Ammon's horn (tissue), 1 donor: ENCODE measurements at regions not wholly inside any gene's neighbourhood (a gene's known extent, or its start where the extent isn't known, plus 50 kb on each side); places are given as distances from the start of the nearest gene placed in this dataset.
"Not testable (repeated sequence)": the region's sequence is repeated elsewhere in the genome, so short reads cannot be mapped to it uniquely, and the experiment has no call there.

ENCODE experiments used
- DNase-seq: peaks from one replicate; pipeline ENCODE4 v3.0.0-alpha.2; 2016; ENCODE audit warnings: low spot score

DNA sequence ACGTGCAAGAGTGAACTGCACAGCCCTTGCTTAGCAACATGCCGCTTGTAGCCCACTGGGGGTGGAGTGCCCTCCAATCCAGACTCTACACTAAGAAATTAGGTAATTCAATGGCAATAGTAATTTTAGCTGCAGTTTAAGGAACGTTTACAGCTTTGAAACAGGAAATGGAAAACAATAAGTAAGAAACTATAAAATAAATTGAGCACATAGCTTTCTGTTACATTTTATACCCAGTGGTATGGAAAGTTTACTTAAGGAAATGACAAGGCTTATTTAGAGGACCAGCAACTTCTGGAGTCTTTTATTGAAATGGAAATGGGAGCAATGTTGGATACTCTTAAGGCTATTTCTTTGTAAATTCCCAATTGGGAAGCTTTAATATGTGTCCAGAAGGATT lies 373.2 kb downstream of the KCNRG start:
- DNase-seq = no peak

DNA sequence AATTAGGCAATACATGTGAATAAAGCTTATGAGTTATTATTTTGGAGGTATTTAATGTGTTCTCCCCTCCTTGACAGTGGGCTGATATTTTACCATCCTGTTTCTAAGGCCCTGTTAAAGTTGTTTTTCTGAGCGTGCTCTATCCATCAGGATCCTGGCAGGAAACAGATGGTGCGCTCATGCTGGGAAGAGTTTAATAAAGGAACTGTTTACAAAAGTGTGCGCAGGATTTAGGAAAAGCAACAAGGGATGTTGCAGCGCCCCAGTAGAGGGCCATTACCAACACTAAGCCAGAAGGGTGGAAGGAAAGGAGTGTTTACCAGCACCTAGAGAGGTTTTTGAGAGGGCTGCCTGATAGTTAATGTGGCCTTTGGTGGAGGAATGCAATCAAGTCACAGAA lies 374.5 kb downstream of the KCNRG start:
- DNase-seq = peak; percentile 18

DNA sequence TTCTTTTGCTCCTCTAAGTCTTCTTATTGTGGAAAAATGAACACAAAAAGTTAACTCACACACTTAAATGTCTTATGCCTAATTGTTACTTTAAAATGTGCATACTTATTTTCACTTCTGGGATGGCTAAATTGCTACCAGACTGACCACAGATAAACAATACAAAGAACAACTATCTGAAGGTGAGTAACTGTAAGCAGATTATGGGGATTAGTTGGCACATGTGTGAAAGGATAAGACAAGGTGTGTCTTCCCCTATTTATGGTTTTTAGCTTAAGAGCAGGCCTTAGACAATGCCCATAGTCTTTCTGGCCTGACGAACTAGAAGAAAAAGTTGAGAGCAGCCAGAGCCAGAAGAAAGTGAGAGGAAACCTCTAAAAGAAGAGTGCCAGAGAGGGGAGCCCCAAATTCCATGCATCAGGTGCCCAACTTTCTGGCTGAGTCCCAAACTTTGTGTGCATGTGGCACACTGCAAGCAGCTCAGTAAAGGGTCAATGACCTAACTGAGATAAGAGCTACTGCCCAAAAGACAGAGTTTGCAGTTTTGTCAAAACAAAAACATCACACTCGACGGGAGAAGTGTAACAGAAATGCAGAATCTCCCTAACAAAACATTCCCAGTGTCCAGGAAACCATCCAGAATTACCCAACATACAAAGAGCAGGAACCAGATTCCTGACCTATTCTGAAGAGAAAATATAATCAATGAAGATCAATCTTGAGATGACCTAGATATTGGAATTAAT lies 375.4 kb downstream of the KCNRG start:
- DNase-seq = no peak

GRCh38 chr13:50392977-50393376 lies 377.7 kb downstream of the KCNRG start:
- no peak for DNase-seq

DNA sequence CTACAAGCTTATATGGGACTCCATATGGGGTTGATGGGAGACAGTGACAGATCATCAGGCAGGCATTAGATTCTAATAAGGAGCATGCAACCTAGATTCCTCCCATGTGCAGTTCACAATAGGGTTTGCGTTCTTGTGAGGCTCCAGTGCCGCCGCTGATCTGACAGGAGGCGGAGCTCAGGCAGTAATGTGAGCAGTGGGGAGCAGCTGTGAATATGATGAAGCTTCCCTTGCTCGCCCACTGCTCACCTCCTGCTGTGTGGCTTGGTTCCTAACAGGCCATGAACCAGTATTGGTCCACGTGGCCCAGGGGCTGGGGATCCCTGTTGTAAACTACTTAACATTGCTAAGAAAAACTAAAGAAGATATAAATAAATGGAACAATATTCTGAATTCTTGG lies 378.4 kb downstream of the KCNRG start:
- DNase-seq = peak; percentile 54

- DNase-seq = no peak
Measured at GRCh38 chr13:50396001-50396400, 380.8 kb downstream of the KCNRG start.

DNA sequence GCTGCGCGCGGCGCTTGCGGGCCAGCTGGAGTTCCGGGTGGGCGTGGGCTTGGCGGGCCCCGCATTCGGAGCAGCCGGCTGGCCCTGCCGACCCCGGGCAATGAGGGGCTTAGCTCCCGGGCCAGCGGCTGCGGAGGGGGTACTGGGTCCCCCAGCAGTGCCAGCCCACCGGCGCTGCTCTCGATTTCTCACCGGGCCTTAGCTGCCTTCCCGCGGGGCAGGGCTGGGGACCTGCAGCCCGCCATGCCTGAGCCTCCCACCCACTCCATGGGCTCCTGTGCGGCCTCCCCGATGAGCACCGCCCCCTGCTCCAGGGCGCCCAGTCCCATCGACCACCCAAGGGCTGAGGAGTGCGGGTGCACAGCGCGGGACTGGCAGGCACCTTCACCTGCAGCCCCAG lies 381.4 kb downstream of the KCNRG start:
- DNase-seq = not testable (repeated sequence)

DNA sequence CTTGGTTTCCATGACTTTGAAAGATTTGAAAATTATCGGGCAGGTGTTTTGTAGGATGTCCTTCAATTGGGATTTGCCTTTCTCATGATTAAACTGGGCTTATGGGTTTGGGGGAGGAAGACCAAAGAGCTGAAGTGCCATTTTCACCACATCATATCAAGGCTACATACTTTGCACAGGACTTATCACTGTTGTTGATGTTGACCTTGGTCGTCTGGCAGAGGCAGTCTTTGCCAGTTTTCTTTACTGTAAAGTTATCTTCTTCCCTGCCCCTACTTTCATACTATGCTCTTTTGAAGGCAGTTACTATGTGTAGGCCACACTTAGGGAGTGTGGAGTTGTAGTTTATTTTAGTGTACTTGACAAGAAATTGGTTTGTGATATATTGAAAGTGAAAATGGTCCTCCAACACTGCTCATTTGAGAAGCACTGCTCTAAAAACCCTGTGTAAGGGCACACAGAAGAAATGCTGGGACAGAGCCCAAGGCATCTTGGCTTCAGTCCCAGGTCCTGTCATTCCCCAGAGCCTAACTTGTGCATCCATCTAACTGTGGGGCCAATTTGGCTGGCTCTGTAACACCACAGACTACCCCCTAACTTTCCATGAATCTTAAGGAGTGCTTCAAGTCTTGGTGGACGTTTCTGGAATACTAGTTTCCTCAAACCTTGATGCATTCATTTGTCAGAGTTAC lies 384.9 kb downstream of the KCNRG start:
- DNase-seq = peak; percentile 88

GRCh38 chr13:50401049-50401505 lies 385.8 kb downstream of the KCNRG start:
- DNase-seq = peak; percentile 94

GRCh38 chr13:50401721-50402465 lies 386.6 kb downstream of the KCNRG start:
- DNase-seq = no peak

- DNase-seq = no peak
Measured at GRCh38 chr13:50403311-50403710, 388.1 kb downstream of the KCNRG start.

DNA sequence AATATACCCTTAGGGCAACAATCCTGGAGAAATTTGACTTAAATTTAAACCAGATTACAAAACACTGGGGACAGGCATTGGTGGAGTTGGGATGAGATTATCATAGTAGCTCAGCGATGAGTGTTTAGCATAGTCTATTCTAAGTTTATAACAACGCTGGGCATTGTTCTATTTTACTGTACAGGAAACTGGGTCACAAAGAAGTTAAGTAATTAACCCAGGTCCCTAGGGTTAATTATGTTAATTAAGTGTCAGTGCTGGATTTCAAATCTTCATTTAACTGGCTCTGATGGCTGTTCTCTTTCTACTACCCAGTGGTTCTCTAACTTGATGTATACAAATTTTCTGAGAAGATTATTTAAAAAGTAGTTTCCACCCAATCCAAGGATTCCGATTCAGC lies 388.9 kb downstream of the KCNRG start:
- DNase-seq = no peak

- DNase-seq = no peak
Measured at GRCh38 chr13:50404769-50405168, 389.5 kb downstream of the KCNRG start.

DNA sequence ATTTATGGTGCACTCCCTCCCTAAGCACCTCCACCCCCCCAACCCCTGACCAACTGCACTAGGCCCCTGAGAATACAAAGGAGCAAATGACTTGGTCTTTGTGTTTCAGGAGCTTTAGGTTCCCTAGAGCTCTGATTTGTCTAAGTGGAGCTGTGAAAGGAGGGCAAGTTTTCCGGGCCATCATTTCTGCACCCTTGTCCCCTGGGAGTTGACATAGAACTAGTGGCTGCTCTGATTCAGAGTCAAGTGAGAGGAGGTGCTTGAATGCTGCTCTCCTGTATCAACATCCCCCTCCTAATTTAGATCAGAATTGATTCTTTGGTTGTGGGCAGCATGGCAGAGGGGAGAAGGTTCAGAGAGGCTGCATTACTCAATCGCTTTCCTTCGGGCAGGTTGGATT lies 391.6 kb downstream of the KCNRG start:
- no peak for DNase-seq

DNA sequence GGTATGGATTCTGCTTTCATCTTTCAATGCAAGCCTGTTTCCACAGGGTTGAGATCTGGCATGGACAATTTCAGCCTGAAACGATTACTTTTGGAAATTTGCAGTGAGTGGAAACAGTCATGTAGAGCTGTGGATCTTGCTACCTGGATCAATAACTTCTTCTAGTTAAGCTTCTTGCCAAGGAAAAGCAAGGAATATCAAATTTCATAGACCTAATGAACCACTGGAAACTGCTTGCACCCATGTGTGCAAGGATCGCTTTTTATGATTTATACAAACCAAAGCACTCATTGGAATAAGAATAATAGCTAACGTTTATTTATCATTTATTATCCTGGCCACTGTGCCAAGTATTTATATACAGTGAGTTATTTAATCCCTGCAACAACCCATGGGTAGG lies 392.8 kb downstream of the KCNRG start:
- DNase-seq = no peak

DNA sequence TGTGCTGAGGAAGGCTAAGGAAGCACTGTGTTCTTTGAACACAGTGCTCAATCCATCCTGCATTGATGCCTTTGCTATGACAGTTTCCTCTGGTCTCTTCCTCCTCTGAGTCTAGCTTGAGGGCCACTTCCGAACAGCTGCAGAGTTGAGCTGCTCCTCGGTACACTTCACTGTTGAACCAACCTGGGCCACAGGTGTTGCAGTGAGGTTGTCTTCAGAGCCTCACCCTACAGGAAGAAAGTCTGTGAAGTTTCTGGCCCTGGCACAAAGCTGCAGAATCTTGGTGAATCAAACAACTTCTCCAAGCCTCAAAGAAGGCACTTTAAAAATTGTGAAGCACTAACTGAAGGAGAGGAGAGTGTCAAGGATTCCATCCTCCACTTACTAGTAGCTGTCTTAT lies 394.0 kb downstream of the KCNRG start:
- no peak for DNase-seq

DNA sequence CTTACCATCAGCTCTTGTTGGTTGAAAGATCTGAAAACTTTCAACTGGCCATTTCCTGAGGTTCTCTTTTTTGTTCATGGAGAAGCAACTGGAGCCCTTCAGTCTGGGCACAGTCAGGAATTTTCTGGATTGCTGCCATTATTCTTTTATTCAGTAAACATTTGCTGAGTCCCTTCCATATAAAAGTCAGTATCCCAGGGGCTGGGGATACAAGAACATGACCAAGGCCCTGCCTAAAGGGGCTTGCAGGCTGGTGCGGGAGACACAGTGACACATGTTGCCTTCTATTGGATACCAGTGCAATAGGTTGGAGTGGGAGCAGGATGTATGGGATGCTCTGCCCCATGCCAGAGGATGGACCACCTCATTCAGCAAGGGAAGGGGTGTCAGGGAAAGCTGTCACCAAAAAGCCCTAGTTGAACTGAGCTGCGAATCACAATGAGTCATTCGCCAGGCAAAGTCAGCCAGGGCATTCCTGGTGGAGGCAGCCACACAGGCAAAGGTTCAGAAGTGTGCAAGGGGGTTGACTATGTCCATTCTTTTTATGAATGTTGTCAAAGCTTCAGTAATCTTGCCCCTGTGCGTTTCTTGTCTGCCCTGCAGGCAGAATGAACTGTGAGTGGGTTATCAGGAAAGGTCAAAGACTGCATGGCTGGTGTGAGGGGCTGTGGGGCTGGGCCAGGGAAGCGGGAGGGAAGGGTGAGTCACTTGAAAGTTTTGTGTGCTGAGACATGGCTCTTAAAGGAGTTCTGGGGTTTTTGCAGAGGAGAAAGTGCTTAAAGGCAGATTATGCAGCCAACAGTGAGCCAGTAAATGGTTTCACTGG lies 395.9 kb downstream of the KCNRG start:
- no peak for DNase-seq

DNA sequence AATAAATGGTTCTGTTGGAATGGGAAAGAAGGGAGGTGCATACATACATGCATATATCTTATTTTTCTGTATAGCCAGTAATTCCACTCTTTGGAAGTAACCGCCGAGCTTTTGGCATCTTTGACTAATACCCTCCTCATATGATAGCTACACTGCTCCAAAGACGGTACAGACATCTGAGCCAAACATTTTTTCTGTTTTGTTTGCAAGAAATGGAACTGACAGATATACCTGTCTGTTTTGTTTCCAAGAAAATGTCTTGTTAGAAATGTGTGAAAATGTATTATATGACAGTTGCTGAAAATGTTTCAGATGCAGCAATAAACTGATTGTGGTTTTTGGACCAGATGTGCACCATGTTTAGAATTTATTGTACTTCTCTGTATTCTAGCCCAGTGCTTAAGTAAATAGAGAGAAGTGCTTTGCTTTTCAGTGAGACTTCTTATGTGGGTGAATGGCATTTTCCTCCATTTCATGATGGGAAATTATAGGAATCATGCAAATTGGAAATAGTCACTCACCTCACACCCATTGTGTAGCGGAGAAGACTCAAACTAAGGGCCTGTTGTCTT lies 396.9 kb downstream of the KCNRG start:
- DNase-seq = no peak

GRCh38 chr13:50414640-50415039 lies 399.4 kb downstream of the KCNRG start:
- no peak for DNase-seq

DNA sequence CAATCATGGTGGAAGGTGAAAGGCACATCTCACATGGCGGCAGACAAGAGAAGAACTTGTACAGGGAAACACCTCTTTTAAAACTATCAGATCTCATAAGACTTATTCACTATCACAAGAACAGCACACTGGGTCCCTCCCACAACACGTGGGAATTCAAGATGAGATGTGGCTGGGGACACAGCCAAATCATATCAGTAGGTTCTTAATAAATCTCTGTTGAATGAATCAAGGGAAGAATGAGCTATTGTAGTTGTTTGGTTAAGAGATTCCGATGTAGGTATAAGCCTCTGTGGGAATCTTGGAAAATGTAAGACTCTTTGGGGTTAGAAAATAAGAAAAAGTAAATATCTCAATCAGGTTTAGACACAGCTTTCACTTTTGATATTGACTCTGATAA lies 400.2 kb downstream of the KCNRG start:
- DNase-seq = no peak

GRCh38 chr13:50417597-50417996 lies 402.4 kb downstream of the KCNRG start:
- no peak for DNase-seq
